NCI-H460 (cell line): ENCODE measurements at regions not wholly inside any gene's neighbourhood (a gene's known extent, or its start where the extent isn't known, plus 50 kb on each side); places are given as distances from the start of the nearest gene placed in this dataset.
"Not testable (repeated sequence)": the region's sequence is repeated elsewhere in the genome, so short reads cannot be mapped to it uniquely, and the experiment has no call there.

Experiments used
- DNase-seq: peaks from one replicate; pipeline ENCODE4 v3.0.0-alpha.2; 2016; ENCODE audit warnings: low read depth; ENCODE audit errors: extremely low read depth

DNA sequence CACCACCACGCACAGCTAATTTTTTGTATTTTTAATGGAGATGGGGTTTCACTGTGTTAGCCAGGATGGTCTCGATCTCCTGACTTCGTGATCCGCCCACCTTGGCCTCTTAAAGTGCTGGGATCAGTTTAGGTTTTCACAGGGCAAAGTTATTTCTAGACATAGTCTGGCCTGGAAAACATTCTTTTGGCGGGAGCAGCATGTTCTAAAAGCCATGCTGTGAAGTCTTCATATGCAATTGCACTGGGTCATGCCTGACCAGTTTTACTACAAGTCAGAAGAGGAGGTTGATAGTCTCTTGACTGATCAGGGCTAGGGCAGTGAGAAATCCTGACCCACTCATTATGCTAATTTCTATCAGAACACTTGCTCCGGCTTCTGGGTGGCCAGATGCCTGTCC lies 131.6 kb upstream of the POU3F1 start:
- no peak for DNase-seq

DNA sequence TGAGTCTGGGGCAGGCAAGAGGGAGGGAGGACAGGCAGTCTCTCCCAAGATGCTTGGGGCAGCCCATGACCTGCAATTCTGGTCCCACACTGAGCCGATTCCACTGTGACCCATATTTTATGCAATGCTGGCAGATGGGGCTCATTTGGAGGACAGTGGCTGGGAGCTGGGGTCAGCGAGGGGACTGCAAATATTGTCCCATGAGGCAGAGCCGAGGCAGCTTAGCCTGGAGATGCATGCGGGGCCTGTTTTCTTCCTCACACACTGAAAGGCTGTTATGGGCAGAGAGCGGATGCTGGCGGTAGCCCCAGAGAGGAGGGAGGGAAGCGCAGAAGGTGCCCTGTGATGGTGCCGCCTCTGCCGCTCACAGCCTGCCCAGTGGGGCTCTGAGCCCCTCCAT lies 128.5 kb upstream of the POU3F1 start:
- DNase-seq = no peak

DNA sequence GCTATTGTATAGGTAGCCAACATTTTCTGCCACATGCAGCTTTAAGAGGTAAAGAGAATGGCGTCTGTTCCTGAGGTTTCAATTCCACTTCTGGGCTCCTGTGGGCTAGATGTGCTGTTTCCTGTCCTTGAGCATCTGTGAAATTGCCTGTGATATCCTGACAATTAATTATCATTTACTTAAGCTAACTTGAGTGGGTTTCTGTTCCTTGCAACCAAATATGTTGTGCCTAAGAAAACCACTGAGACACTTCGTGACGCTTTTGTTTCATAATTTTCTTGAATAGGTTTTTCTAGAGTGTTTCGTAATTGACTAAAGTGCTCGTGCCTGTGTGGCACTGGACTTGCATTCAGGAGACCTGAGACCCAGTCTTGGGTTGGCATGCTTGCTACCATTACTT lies 127.3 kb upstream of the POU3F1 start:
- DNase-seq = no peak

DNA sequence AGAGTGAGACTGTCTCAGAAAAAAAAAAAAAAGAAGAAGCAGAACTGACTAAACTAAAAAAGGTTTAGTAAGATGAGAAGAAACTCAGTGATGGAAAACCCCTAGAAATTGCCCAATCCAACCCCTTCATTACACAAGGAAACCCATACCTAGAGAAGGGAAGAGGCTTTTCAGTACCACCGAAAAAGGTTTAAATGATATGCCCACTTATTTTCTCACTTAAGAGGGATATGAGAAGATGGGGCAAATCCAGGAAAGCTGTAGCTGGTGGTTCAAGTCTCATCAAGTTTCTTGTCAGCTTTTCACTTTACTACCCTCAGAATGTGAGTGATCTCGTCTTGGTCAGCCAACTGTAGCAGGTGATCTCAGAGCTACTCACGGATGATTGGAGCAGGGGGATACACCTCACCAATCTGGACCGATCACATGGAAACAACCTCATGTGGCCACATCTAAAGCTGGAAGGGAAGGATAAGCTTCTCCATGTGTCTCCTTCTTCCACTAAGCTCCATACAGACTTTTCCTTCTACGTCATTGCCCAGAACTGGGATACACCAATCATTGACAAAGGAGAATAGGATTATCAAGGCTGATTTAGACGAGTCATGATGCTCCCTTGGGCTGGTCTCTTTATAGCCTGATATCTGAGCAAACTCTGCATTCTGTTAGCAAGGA lies 126.7 kb upstream of the POU3F1 start:
- DNase-seq = no peak

DNA sequence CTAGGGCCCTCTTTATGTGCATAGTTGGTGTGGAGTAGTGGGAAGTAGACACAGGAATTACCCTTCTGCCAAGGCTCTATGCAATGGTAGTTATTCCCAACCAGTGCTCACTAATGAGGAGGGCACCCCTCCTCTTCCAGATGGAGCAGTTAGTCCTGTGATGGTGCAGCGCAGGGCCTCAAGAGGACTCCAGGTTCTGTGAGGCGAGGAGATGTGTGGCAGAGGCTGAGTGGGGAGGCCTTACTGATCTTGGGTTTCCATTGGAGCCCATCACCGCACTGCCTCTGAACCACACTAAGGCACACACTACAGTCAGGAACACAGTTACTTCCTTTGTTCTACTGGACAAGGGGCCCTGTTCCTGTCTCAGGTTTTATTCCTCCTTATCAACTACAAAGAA lies 122.5 kb upstream of the POU3F1 start:
- no peak for DNase-seq

DNA sequence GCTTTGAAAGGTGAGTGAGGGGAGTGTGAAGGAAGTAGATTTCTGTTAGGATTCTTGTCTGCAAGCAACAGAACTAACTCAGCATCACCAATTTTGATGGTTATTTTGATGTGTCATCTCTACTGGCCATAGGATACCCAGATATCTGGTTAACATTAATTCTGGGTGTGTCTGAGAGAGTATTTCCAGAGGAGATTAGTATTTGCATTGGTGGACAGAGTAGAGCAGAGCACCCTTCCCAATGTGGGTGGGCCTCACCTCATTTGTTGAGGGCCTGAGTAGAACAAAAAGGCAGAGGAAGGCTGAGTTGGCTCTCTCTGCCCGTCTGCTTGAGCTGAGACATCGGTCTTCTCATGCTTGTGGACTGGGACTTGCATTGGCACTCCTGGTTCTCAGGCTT lies 121.8 kb upstream of the POU3F1 start:
- DNase-seq = no peak

DNA sequence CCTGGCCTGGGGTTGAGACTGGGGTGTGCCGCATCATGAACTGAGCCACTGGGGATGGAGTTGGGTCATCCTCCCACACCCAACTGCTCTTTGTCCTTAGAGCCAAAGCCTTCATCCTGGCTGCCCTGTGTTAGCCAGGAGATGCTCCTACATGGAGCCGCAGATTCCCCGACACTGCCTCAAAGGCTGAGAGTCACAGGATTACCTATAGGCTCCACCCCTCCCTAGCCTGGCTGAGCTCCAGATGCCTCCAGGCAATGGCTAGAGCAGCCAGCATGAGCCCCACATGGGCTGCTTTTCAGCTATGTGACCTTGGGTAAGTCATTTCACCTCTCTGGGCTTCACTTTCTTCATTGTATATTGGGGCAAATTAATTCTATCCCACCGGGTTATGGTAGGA lies 119.9 kb upstream of the POU3F1 start:
- DNase-seq = no peak

DNA sequence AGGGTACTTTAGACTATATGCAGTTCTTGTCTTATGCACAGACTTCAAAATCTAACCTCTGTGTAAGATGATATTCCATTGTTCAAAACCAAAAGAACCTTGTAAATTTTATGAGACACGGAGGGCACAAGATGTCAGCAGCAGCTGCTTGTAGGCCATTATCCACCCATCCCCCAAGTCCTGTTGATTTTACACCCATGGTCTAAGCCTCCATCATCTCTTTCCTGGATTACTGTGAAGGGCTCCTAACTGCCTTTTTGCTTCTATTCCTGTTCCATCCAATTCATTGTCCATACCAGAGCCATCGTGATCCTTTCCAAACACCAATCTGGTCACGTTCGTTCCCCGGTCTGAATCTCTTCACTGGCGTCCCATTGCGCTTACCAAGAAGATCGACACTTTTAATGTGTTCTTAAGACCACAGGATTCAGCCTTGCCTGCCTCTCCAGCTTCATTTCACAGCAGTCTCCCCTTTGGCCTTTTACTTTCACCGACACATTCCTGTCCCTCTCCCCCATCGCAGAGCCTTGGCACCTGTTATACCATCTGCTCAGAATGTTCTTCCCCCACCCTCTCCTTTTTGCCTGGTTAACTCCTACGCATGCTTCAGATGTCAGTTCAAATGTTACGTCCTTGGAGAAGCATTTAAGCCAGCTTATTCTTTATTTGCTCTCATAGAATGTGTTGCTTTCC lies 107.3 kb upstream of the POU3F1 start:
- DNase-seq = no peak

DNA sequence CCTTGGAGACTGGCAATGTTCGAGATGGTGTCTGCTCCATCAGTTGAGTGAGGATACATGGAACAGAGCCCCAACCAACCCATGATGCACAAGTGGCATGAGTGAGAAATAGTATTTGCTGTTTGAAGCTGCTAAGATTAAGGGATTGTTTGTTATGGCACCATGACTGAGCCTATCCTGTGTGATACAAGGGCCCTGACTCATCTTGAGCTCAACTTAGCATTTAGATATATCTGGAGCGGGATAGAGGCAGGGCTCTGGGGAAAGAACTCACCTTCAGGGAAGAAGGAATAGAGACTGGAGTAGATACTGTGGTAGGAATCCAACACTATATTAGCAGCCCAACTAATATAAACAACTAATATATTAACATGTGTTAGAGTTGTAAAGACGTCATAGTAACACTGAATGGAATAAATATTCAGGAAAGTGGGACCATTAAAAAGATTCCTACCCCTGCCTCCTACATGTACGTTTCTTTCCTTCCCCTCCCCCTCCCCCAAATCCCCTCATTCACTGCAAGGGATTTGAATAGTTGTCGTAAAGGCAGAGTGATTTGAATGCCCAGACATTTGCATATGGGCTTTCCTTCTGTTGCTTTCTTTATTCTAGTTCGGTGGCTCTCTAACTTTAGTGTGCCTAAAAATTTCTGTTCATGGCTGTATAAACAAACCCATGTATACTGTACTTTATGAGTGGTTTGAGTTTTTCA lies 106.6 kb upstream of the POU3F1 start:
- no peak for DNase-seq

DNA sequence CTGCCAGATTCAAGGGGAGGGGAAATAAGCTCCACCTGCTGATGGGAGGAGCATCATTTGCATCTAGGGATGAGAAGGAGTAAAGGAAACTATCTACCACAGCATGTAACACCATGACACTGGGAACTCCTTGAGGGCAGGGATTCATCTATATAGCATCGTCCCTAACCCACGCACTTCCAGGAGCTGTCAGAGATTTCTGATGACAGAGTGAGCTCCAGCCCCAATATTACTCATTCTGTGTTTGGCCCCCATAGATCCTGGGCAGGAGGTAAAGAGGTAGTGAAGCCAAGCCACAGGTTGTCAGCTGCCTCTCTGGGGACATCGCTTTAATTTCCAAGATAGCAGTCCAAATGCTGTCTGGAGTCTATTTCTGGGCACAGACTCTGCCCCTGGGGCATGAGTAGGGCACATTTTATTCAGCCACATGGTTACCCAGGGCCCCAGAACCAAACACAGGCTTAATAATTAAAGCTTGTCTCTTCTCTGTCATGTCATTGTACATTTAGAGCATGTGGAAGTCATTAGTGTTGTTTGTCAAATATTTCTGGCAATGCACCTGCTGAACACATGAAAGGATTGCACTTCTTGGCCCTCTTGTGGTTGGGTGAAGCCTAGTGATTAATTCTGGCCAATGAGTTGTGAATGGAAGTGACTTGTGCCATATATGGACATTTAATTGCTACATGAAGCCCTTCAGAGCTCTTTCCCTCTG lies 105.9 kb upstream of the POU3F1 start:
- DNase-seq = no peak

DNA sequence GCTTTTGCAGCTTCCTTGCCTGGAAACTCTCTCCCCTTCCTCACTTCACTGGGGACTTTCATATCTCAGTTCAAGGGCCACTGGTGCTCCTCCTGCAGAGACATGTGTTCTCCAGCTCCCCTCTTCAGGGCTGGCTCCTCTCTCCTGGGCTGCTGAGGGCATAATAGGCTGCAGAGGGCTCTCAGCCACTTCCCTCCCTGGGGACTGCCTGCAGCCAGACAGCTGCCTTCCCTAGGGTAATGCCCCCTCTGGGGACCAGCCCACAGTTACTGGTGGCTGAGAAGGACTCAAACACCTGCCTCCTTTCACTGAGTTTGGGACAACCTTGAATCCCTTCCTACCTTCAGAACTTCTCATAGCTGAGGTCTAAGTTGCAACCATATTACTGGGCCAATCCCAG lies 104.8 kb upstream of the POU3F1 start:
- DNase-seq = no peak

DNA sequence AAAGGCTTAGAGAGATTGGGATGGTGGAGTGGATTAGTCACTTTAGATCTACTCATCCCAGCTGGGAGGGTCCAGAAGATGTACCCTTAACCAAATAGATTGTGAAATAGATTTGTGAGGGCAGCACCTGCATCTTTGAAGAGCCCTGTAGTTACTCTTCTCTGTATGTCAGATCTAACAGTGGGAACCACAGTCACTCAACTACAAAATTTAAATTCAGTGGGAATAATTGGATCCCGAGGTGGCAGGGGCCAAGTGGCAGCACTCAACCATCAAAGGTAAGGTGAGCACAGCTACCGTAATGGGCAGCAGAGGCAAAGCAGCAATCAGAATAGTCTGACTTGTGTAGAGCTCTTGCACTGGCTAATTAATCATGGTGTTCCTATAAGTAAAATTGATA lies 99.5 kb upstream of the POU3F1 start:
- not testable (repeated sequence) for DNase-seq

DNA sequence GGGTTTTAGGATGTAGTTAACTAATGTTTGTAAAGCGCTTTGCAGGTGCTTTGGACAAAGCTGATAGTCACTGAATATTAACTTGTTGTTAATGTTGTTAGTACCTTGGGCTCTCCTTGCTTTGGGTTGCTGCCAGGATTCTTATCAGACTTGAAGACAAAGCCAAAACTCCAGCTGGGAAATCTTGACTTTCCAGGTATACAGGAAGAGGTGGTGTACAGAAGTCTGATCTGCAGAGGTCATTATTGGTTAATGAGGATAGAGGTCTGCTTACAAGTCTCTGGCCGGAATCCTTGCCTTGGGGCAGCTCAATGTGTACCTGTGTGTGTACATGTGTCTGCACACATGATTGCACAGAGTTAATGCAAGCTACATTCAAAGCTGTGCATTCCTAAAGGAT lies 96.0 kb upstream of the POU3F1 start:
- no peak for DNase-seq

DNA sequence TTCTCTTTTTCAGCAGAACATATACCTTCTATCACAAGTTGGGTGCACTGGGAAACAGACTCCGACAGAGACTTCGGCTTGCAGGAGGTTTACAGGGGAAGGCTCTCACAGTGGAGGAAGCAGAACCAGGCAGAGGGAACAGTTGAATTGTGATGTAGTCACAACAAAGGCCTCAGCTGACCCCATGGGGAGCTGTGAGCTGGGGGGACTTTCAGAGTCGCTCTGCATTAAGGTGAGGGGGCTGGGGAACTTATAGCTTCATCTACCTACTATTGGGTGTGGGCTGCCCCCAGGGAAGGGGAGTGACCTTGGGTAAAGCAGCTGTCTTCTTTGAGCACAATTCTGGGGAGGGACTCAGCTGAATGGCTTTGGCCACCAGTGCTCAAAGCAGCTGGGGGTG lies 94.9 kb upstream of the POU3F1 start:
- no peak for DNase-seq

DNA sequence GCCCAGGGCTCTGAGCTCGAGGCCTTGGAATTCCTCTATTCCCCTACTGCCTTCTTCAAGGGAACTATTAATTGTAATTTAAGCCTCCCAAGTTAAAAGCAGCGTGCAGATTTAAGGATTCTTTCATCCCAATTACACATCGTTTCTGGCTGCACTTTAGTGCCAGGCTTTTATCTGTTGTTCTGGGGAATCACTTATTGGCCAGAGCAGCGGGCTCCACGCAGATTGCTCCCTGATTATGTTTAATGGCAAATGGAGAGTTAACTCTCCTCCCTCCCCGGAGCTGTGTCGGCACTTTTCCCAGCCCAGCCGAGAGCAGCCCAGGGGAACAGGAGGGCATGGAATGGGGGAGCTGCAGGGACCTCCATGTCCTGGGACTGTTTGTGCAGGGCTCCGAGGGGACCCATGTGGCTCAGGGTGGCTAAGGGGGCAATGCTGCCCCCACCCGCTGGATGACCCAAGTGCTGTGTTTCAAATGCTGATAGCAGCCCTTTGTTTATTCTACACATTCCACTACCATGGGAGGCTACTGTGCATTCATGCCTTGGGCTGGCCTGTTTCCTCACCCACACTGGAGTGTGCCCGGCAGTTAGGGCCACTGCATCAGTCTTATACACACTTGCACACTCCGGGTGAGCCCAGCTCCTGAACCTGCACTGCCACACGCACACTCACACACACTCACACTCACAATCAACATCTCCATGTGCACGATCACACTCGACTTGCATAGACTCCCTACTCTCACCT lies 93.3 kb upstream of the POU3F1 start:
- DNase-seq = no peak

DNA sequence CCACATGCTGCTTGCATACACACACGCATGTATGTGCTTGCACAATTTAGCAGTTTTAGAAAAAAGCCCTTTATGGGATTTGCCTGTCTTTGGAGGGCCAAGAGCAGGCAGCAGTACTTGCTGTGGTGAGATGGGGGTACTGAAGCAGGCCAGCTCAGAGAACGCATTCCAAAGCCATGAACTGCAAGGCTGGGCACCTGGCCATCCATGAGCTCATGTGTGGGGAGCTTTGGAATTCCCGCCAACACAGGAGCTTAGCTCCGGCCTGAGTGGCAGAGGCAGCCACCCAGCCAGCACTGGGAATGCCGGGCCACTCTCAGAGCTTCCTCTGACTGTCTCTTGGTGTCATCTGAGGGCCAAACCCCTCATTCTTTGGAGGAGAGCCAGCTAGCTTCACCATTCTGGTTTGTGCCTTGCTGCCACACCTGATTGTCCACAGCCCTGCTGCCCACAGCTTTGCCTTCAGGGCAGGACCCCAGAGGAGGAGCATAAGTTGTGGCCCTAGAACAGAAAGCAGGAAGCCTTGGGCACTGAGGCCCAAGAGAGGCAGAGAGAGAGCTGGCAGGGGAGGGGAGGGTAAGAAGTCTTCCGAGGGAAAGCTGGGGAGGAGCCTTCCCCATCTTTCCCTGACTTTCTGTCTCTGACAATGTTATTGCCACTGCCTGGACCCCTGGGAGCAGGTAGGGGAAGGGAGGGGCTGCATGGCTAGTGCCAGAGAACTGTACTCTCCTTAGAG lies 92.1 kb upstream of the POU3F1 start:
- DNase-seq = no peak

DNA sequence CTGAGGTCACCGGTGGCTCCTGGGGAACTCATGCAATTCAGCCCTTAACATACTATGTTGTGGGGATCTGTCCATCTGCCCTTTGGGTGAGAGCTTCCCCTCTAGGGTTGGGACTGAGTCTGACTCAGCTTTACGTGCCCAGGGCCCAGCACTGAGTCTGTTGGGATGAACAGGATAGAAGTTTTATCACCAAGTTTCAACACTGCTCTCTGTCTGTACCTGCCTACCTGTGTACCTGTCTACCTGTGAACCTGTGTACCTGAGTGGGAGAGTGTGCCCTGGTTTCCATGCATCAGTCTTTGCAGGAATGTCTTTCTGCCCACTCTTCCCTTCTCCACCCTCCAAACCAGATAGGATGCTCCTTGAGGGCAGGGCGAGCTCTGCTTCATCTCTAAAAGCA lies 90.6 kb upstream of the POU3F1 start:
- no peak for DNase-seq

DNA sequence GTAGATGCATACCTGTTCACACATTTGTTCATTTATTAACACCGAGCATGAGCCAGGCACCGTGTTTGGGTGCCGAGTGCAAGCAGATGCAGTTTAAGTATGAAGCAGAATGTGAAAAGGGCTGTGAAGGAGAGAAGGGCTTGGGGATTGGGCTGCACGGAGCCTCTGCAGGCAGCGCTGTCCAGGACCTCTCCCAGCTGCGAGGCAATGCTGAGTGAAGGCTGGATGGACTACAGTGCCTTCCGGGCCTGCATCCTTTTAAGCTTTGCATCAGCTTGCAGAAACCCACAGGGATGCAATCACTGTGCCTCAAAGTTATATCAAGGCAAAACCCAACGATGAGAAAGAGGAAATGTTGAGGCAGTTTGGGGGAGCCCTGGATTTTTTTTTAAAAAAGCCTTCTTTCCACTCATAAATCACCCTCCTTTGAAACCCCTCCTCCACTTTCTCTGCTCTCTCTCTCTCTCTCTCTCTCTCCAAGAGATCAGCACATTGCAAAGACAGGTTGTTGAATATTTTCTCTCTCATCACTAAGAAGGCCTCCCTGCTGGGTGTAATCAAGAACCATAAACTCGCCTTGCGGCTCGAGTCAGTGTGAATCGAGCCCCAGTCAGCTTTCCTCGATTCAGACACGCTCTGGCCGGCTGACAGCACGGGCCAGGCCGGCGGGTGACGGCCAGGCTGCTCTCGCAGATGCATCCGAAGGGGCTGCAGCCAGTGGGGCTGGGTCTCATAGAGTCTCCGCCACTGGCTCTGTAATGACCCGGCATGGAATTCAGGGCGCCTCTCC lies 89.2 kb upstream of the POU3F1 start:
- DNase-seq = no peak

DNA sequence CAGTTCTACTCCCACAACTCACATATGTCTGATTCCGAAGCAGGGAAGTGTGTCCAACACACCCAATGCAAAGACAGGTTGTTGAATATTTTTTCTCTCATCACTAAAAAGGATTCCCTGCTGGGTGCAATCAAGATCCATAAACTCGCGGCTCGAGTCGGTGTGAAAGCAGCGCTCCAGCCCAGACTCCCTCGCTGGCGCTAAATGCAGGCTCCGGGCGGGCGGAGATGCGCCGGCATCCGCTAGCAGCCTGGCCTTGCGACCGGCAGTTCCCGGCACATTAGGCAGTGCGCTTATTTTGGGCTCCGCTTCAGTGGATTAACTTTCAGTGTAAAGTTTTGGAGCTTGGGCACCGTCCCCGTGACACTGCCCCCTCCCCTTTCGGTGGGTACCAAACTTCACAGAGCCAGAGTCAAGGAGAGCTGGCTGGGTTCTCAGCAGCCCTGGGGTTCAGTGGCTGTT lies 87.7 kb upstream of the POU3F1 start:
- no peak for DNase-seq
